ENCODE measurements at regions not wholly inside any gene's neighbourhood (a gene's known extent, or its start where the extent isn't known, plus 50 kb on each side); places are given as distances from the start of the nearest gene placed in this dataset.

DNA sequence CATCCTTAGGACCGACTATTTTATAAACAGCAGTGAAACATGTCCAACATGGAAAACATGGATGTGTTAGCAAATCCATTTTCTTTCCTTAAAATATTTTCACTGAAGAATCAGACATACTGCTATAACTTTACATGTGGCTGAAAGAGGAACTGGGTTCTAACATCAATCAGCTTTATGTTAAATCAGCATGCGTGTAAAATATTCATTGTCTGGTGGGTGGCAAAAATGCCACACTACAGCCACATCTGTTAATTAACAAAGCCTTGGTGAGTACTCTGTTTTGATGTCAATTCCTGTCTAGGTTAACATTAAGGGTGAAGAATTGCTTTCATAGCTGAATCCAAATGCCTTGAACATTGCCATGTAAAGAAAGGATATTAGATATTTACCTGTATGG lies 222.6 kb upstream of the CEP162 start:
- TF ChIP-seq CTCF (IDR thresholded peaks at IDR 0.05 in 4 of 5, conservative IDR thresholded peaks at IDR 0.05 in 1 of 5), result no peak
- no peak for TF ChIP-seq POLR2A (IDR thresholded peaks at IDR 0.05)
